Adrenal gland (tissue), 9 donors: ENCODE measurements at regions not wholly inside any gene's neighbourhood (a gene's known extent, or its start where the extent isn't known, plus 50 kb on each side); places are given as distances from the start of the nearest gene placed in this dataset.

Experiments
- DNase-seq, 7 donors: peaks; one replicate each; pipeline ENCODE4 v3.0.0-alpha.2; 2019 to 2020
- H3K27ac ChIP-seq, 5 donors: fragments of 200-600 bp; sonication (generic) in 4 of 5; 1 replicate in 3 of 5; 2 replicates in 2 of 5; pipeline versions ENCODE4 v1.5.1 to v1.8.0; 2016 to 2020; ENCODE audit warnings: mild to moderate bottlenecking in 1 of 5
- H3K27me3 ChIP-seq: fragments of 200-600 bp; 2 replicates; pipeline ENCODE4 v1.8.0; 2021
- H3K36me3 ChIP-seq, 2 donors: fragments of 200-600 bp; replicated peaks in 1 of 2; 1 replicate in 1 of 2; 2 replicates in 1 of 2; pipeline versions ENCODE4 v1.5.1 to v1.8.0; 2018 to 2022
- H3K4me1 ChIP-seq, 2 donors: fragments of 200-600 bp; replicated peaks in 1 of 2; 1 replicate in 1 of 2; 2 replicates in 1 of 2; pipeline versions ENCODE4 v1.5.1 to v1.8.0; 2018 to 2021
- H3K4me3 ChIP-seq, 4 donors: fragments of 200-600 bp; sonication (generic) in 3 of 4; one replicate each; pipeline ENCODE4 v1.5.1; 2016 to 2018
- H3K9me3 ChIP-seq, 3 donors: fragments of 200-600 bp; sonication (generic) in 1 of 3; replicated peaks in 1 of 3; 1 replicate in 2 of 3; 2 replicates in 1 of 3; pipeline versions ENCODE4 v1.5.1 to v1.8.0; 2016 to 2021
- CTCF ChIP-seq, 6 experiments: fragments of 450-650 bp in 4 of 6; fragments of 200-600 bp in 2 of 6; sonication (generic) in 1 of 6; IDR thresholded peaks; 1 replicate in 5 of 6; 2 replicates in 1 of 6; pipeline versions ENCODE4 v1.5.1 to v1.8.0; 2016 to 2021; ENCODE audit warnings: antibody characterized with exemption in 6 of 6, mild to moderate bottlenecking in 2 of 6, moderate library complexity in 1 of 6
- POLR2A ChIP-seq, 2 donors: fragments of 450-650 bp; IDR thresholded peaks; one replicate each; pipeline ENCODE4 v1.6.1; 2017; ENCODE audit warnings: antibody characterized with exemption in 2 of 2, mild to moderate bottlenecking in 2 of 2, moderate library complexity in 1 of 2
- WGBS, 4 donors: extraction: QIAGEN DNeasy Blood & Tissue Kit in 2 of 4; methylation state at CpG; one replicate each; pipeline versions ENCODE4 v1.1.5 to v1.1.7; 2013 to 2017; 5-methylcytosine and 5-hydroxymethylcytosine counted together
- intact Hi-C, 2 donors: fragments of 100-400 bp; cut with DNase I; formaldehyde crosslinking; loops; one replicate each; pipeline versions ENCODE4 v1.14.1 to v1.15.0; 2022 to 2023
- small RNA-seq, 2 donors: library from RNA; depleted of rRNA; stranded (forward); fragments of <200 nt; gene quantifications; one replicate each; pipeline ENCODE3, GENCODE V24; 2016
- donor health status: healthy with polysubstance abuse.
- donor health status: Bipolar disorder and iron deficiency.
- donor health status: DM: yes; HTN: yes; CAD: no.
- donor health status: DM: no; HTN: no; CAD: no.
- donor health status: DM: no; HTN: no; CAD: no.

DNA sequence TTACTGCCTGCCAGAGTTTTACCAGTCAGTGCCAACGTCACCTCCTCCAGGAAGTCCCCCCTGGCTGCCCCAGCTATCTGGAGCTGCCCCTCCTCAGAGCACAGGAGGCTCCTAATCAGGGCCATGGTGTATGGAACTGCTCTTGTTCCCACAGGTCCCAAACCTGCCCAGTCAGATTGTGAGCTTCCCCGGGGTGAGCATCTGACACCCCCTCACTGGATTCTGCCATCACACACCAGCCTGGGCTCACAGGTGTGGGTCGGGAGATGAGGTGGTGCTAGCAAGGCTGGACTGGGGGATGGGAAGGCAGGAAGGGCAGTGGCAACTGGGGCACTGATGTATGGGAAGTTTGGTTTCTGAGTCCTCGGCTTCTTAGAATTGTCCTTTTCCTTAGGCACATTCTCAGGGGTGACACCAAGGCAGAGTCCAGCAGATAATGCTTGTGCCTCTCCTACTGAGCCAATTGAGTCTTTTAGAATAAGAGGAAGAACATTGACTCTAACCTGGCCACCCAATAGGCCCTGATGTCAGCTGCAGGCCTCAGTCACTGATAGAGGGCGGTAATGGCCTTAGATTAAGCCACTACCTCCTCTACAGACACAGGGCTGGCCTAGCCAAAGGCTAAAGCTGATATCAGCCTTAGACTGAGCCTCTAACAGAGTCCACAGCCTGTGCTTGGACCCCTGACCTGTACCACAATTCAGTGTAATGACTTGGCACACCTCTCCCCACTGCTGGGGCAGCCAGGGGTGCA is 107.9 kb downstream of the WSCD1 start:
- Histone ChIP-seq H3K4me3 (no peak overlapping the region), H3K9me3 (no peaks in the 10 kb centered on the region), H3K27ac (peak overlapping the region in 1 of 5 donors; percentile 12), H3K4me1 (no peaks in the 10 kb centered on the region), H3K27me3 (no peaks in the 10 kb centered on the region), H3K36me3 (no peaks in the 10 kb centered on the region)
- 65 to 79% (median 73%) methylated on average over 3 to 5 of the region's 5 CpGs for WGBS, 4 donors
- intact Hi-C loops = no loop called here
- no peak for TF ChIP-seq POLR2A (IDR thresholded peaks at IDR 0.05)
- TF ChIP-seq CTCF (IDR thresholded peaks at IDR 0.05) = no peak
- peak in 1 of 7 donors; percentile 18 for DNase-seq

Small RNAs in the stretch of these regions (small RNA-seq; reads per million reads assigned to genes)
- gene RNU6-1264P = 0 reads per million in 2 donors
